Breast epithelium (tissue), 4 donors: ENCODE measurements at regions not wholly inside any gene's neighbourhood (a gene's known extent, or its start where the extent isn't known, plus 50 kb on each side); places are given as distances from the start of the nearest gene placed in this dataset.

ENCODE experiments used
- DNase-seq, 2 donors: peaks; one replicate each; pipeline ENCODE4 v3.0.0-alpha.2; 2019; ENCODE audit warnings: low spot score in 2 of 2
- H3K27ac ChIP-seq, 2 donors: fragments of 200-600 bp; sonication (generic) in 1 of 2; one replicate each; pipeline ENCODE4 v1.5.1; 2016 to 2019; ENCODE audit warnings: mild to moderate bottlenecking in 1 of 2
- H3K27me3 ChIP-seq, 2 donors: fragments of 200-600 bp; sonication (generic) in 1 of 2; one replicate each; pipeline versions ENCODE4 v1.5.1 to v1.6.0; 2017 to 2019; ENCODE audit warnings: control low read depth in 1 of 2, mild to moderate bottlenecking in 1 of 2
- H3K36me3 ChIP-seq: fragments of 200-600 bp; one replicate; pipeline ENCODE4 v1.5.1; 2019
- H3K4me1 ChIP-seq, 2 donors: fragments of 200-600 bp; sonication (generic); one replicate each; pipeline ENCODE4 v1.5.1; 2016 to 2019; ENCODE audit warnings: control low read depth in 1 of 2
- H3K4me3 ChIP-seq, 3 donors: fragments of 200-600 bp; sonication (generic); 1 replicate in 2 of 3; 2 replicates in 1 of 3; pipeline ENCODE4 v1.5.1; 2016 to 2019; ENCODE audit warnings: mild to moderate bottlenecking in 3 of 3, moderate library complexity in 2 of 3
- H3K9me3 ChIP-seq, 2 donors: fragments of 200-600 bp; sonication (generic) in 1 of 2; one replicate each; pipeline ENCODE4 v1.5.1; 2016 to 2019; ENCODE audit warnings: control low read depth in 1 of 2
- POLR2A ChIP-seq: fragments of 450-650 bp; IDR thresholded peaks from one replicate; pipeline ENCODE4 v1.6.1; 2016; ENCODE audit warnings: antibody characterized with exemption, mild to moderate bottlenecking, moderate library complexity
- POLR2AphosphoS5 ChIP-seq, 3 donors: sonication (generic); formaldehyde crosslinking; IDR thresholded peaks; one replicate each; pipeline ENCODE4 v1.6.1; 2017; ENCODE audit warnings: antibody characterized with exemption in 3 of 3
- intact Hi-C: fragments of 100-400 bp; cut with DNase I; formaldehyde crosslinking; loops from one replicate; pipeline ENCODE4 v1.15.1; 2023; ENCODE audit warnings: low total_unique reads
- TF ChIP-seq, protein P1 (sequence below), 3 donors: fragments of 450-650 bp; IDR thresholded peaks; one replicate each; pipeline ENCODE4 v1.5.1; 2016 to 2017; ENCODE audit warnings: antibody characterized with exemption in 3 of 3, mild to moderate bottlenecking in 3 of 3, moderate library complexity in 3 of 3

DNA sequence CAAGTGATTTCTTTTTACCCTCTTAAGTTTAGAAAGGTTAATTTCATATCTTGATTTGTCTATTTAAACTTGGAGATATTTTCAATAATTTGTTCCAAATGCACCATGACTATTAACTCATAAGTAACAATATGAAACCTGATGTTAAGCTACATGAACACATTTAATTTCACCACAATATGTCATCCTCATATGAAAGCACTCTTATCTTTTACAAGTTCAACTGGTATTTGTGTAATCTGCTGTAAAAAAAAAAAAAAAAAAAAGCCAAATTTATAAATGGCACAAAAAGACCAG lies 110.4 kb downstream of the HFE start:
- Histone ChIP-seq H3K36me3 (no peaks in the 10 kb centered on the region), H3K27me3 (no peaks in the 10 kb centered on the region), H3K27ac (peak overlapping the region in 1 of 2 donors; percentile 99), H3K9me3 (no peaks in the 10 kb centered on the region), H3K4me3 (peak overlapping the region; percentile 48 to 76 (median 76)), H3K4me1 (no peaks in the 10 kb centered on the region)
- intact Hi-C loops: no loop called here
- no peak for TF ChIP-seq POLR2A
- TF ChIP-seq, protein P1, sequence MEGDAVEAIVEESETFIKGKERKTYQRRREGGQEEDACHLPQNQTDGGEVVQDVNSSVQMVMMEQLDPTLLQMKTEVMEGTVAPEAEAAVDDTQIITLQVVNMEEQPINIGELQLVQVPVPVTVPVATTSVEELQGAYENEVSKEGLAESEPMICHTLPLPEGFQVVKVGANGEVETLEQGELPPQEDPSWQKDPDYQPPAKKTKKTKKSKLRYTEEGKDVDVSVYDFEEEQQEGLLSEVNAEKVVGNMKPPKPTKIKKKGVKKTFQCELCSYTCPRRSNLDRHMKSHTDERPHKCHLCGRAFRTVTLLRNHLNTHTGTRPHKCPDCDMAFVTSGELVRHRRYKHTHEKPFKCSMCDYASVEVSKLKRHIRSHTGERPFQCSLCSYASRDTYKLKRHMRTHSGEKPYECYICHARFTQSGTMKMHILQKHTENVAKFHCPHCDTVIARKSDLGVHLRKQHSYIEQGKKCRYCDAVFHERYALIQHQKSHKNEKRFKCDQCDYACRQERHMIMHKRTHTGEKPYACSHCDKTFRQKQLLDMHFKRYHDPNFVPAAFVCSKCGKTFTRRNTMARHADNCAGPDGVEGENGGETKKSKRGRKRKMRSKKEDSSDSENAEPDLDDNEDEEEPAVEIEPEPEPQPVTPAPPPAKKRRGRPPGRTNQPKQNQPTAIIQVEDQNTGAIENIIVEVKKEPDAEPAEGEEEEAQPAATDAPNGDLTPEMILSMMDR (IDR thresholded peaks at IDR 0.05): no peak
- no peak for TF ChIP-seq POLR2AphosphoS5 (IDR thresholded peaks at IDR 0.05)
- no peak for DNase-seq

GRCh38 chr6:26197933-26198721 lies 110.9 kb downstream of the HFE start:
- H3K4me1 ChIP-seq: no peaks in the 10 kb centered on the region
- TF ChIP-seq, protein P1 (IDR thresholded peaks at IDR 0.05): peak in 1 of 3 donors; percentile 22
- no peak for TF ChIP-seq POLR2AphosphoS5 (IDR thresholded peaks at IDR 0.05)
- TF ChIP-seq POLR2A: no peak
- no peaks in the 10 kb centered on the region for H3K9me3 ChIP-seq
- H3K4me3 ChIP-seq: peak overlapping the region; percentile 49 to 76 (median 76)
- H3K36me3 ChIP-seq: no peaks in the 10 kb centered on the region
- intact Hi-C loops: no loop called here
- peak in 1 of 2 donors; percentile 39 for DNase-seq
- H3K27ac ChIP-seq: peak overlapping the region; percentile 94 to 99
- H3K27me3 ChIP-seq: no peaks in the 10 kb centered on the region

DNA sequence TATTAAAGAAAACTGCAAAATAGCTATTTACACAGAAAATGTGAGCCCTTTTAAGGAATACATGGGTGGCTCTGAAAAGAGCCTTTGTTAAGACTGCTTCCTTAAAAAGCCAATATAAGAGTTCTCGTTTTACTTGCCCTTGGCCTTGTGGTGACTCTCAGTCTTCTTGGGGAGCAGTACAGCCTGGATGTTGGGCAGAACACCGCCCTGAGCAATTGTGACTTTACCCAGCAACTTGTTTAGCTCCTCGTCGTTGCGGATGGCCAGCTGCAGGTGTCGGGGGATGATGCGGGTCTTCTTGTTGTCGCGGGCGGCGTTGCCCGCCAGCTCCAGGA lies 111.5 kb downstream of the HFE start:
- H3K4me3 ChIP-seq: peak overlapping the region; percentile 49 to 76 (median 76)
- H3K27ac ChIP-seq: peak overlapping the region; percentile 94 to 99
- H3K36me3 ChIP-seq: no peaks in the 10 kb centered on the region
- no peaks in the 10 kb centered on the region for H3K27me3 ChIP-seq
- DNase-seq: no peak
- no peaks in the 10 kb centered on the region for H3K9me3 ChIP-seq
- intact Hi-C loops: no loop called here
- no peaks in the 10 kb centered on the region for H3K4me1 ChIP-seq
- no peak for TF ChIP-seq POLR2A
- TF ChIP-seq, protein P1 (IDR thresholded peaks at IDR 0.05): no peak
- no peak for TF ChIP-seq POLR2AphosphoS5 (IDR thresholded peaks at IDR 0.05)

GRCh38 chr6:26199057-26199772 lies 112.0 kb downstream of the HFE start:
- H3K36me3 ChIP-seq: no peaks in the 10 kb centered on the region
- no peaks in the 10 kb centered on the region for H3K4me1 ChIP-seq
- peak overlapping the region; percentile 49 to 76 (median 76) for H3K4me3 ChIP-seq
- no peaks in the 10 kb centered on the region for H3K9me3 ChIP-seq
- TF ChIP-seq POLR2A (peak; percentile 41), POLR2AphosphoS5 (IDR thresholded peaks at IDR 0.05) (peak; percentile 92 to 96 (median 95))
- TF ChIP-seq, protein P1 (IDR thresholded peaks at IDR 0.05): no peak
- no peaks in the 10 kb centered on the region for H3K27me3 ChIP-seq
- H3K27ac ChIP-seq: peak overlapping the region; percentile 94 to 99
- intact Hi-C loops: no loop called here
- peak in 1 of 2 donors; percentile 68 for DNase-seq
